Omental fat pad (tissue), 3 donors: ENCODE measurements at regions not wholly inside any gene's neighbourhood (a gene's known extent, or its start where the extent isn't known, plus 50 kb on each side); places are given as distances from the start of the nearest gene placed in this dataset.
"Not testable (repeated sequence)": the region's sequence is repeated elsewhere in the genome, so short reads cannot be mapped to it uniquely, and the experiment has no call there.

Source experiments
- ATAC-seq: fragments of 150-250 bp; one replicate; pipeline ENCODE4 v1.9.1; 2016; ENCODE audit warnings: mild to moderate bottlenecking, moderate library complexity; ENCODE audit not compliant: low FRiP score
- DNase-seq: peaks from one replicate; pipeline ENCODE4 v3.0.0-alpha.2; 2019; ENCODE audit warnings: low spot score
- TF ChIP-seq, protein P1 (sequence below), 3 donors: fragments of 450-650 bp; IDR thresholded peaks; one replicate each; pipeline ENCODE4 v1.5.1; 2016 to 2017; ENCODE audit warnings: antibody characterized with exemption in 3 of 3, mild to moderate bottlenecking in 3 of 3, moderate library complexity in 2 of 3

DNA sequence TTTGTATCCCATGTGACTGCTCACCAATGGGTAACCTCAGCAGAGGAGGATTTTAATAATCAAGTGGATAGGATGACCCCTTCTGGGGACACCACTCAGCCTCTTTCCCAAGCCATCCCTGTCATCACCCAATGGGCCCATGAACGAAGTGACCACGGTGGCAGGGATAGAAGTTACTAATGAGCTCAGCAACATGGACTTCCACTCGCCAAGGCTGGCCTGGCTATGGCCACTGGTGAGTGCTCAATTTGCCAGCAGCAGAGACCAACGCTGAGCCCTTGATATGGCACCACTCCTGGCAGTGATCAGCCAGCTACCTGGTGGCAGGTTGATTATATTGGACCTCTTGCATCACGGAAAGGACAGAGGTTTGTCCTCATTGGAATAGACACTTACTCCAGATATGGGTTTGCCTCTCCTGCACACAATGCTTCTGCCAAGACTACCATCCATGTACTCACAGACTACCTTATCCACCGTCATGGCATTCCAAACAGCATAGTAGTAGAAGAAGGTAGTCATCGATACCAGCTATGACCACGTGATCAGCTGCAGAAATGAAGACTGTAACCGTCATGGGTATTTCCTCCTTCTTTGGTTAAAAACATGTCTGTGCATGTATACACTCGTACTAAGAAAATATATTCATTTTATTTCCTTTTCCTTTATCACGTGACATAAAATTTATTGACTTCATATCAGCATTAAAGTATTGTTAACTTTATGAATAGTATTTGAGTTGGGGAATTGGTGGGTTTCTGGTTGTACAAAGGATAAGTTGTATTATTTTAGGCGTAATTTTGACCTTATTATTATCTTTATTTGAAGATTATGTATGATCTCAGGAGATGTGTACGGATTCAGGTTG is 562.6 kb downstream of the PTPRU start:
- DNase-seq (no peak), ATAC-seq (no peak)
- TF ChIP-seq, protein P1, sequence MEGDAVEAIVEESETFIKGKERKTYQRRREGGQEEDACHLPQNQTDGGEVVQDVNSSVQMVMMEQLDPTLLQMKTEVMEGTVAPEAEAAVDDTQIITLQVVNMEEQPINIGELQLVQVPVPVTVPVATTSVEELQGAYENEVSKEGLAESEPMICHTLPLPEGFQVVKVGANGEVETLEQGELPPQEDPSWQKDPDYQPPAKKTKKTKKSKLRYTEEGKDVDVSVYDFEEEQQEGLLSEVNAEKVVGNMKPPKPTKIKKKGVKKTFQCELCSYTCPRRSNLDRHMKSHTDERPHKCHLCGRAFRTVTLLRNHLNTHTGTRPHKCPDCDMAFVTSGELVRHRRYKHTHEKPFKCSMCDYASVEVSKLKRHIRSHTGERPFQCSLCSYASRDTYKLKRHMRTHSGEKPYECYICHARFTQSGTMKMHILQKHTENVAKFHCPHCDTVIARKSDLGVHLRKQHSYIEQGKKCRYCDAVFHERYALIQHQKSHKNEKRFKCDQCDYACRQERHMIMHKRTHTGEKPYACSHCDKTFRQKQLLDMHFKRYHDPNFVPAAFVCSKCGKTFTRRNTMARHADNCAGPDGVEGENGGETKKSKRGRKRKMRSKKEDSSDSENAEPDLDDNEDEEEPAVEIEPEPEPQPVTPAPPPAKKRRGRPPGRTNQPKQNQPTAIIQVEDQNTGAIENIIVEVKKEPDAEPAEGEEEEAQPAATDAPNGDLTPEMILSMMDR (IDR thresholded peaks at IDR 0.05): no peak

DNA sequence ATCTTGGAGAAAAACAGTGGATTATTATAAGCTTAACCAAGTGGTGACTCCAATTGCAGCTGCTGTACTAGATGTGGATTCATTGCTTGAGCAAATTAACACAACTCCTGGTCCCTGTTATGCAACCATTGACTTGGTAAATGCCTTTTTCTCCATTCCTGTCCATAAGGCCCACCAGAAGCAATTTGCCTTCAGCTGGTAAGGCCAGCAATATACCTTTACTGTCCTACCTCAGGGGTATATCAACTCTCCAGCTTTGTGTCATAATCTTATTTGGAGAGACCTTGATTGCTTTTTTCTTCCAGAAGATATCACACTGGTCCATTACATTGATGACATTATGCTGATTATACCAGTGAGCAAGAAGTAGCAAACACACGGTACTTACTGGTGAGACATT is 560.8 kb downstream of the PTPRU start:
- ATAC-seq, DNase-seq: not testable (repeated sequence)

DNA sequence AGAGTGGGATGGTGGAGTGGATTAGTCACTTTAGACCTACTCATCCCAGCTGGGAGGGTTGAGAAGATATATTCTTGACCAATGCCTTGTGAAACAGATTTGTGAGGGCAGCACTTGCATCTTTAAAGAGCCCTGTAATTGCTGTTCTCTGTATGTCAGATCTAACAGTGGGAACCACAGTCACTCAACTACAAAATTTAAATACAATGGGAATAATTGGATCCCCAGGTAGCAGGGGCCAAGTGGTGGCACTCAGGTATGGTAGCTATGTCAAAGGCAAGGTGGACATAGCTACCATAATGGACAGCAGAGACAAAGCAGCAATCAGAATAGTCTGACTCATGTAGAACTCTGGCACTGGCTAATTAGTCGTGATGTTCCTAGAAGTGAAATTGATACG is 559.6 kb downstream of the PTPRU start:
- not testable (repeated sequence) for DNase-seq, ATAC-seq

DNA sequence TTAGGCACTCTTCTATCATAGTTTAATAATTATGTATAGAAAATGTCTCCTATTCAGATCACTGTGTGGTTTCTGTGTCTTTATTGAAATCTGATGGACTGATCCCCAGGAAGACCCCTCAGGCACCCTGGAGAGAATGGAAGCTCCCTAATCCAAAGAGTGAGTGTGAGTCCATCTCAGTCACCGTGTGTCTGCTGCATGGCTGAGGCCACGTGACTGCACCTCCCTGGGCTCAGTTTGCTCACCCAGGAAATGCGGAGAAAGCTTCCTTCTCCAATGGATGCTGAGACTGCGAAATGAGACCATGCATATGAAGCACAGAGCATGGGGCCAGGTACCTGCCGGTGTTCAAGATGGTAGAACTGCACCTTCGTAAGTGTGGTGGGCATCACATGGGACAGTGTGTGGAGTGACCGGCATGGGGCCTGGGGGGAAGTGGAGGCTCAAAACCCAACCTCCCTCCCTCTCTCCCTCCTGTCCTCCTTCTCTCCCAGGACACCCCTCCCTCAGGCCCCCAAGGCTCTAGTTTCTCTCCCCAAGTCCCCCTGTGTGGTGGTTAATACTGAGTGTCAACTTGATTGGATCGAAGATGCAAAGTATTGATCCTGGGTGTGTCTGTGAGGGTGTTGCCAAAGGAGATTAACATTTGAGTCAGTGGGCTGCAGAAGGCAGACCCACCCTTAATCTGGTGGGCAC is 557.5 kb downstream of the PTPRU start:
- ATAC-seq: no peak
- no peak for DNase-seq
- TF ChIP-seq, protein P1 (IDR thresholded peaks at IDR 0.05): no peak

DNA sequence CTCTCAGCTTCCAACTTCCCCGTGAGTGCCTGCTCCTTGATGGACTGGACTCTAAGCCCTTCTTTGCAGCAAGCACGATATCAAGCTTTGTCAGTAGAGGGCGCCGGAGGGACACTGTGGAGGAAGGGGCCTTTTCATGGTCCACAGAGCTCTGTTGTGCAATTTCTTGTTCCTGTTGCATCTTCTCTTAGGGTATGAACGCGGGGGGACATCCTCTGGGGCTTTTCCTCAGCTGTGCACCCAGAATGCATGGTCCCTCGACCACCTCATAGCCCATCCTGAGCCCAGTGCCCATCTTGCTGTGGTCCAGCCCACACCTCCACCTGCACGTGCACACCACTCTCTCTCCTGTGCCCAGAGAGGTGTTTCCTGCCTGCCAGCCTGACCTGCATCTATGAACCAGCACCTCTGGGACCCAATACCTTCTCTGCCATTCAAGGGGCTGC is 556.8 kb downstream of the PTPRU start:
- peak; percentile 71 for DNase-seq
- TF ChIP-seq, protein P1 (IDR thresholded peaks at IDR 0.05): peak in 1 of 3 donors; percentile 11
- no peak for ATAC-seq

DNA sequence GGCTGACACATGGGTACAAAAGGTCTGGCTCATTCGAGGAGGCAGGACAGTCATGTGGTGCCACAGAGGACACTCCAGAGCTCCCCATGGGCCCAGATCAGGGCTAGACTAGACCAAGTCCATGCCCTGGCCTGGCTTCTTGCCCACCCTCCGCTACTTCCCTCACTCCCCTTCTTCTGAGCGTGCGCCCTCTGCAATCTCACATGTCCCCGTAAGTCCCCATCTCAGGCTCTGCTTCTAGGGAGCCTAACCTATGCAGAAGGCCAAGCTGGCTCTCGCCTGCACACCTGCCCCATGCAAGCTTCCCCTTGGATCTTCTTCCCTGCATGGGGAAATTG is 553.6 kb downstream of the PTPRU start:
- no peak for ATAC-seq
- TF ChIP-seq, protein P1 (IDR thresholded peaks at IDR 0.05): no peak

DNA sequence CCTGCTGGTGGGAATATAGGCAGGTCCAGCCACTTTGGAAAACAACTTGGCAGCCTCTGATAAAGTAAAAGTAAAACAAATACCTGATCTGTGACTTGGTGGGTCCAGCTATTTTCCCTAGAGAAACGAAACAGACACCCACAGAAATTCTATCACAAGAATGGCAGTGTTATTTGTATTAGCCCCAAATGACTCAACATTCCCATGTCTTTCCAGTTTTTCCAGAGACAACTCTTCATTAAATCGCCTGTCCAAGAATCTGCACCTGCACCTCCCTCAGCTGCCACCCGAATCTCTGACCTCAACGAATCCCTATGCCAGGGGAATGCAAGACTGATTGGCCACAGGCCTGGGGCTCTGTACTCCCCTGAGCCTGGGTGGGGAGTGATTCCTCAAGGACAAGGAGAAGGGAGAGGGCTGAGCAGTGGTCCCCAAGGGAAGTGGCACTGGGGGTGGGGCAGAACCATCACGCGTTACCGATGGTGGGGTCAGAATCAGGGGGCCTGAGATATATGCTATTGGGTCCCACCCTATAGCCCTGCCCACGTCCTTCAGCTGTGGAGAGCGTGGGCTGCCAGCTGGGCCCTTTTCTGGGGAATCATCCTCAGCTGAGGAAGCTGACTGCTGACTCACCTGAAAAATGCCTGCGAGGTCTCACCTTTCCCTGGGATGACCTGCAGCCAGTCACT is 553.0 kb downstream of the PTPRU start:
- TF ChIP-seq, protein P1 (IDR thresholded peaks at IDR 0.05): no peak
- no peak for ATAC-seq
- DNase-seq: no peak

More for the DNA sequence above, 553.6 kb downstream of the PTPRU start:
- no peak for DNase-seq
